ENCODE measurements at regions not wholly inside any gene's neighbourhood (a gene's known extent, or its start where the extent isn't known, plus 50 kb on each side); places are given as distances from the start of the nearest gene placed in this dataset.

GRCh38 chr15:81752974-81753373 is 292.8 kb downstream of the MEX3B start:
- no peak for TF ChIP-seq CTCF (IDR thresholded peaks at IDR 0.05)
- no peak for TF ChIP-seq POLR2A (IDR thresholded peaks at IDR 0.05)

Data from breast epithelium (tissue), 3 donors.